C4-2B (cell line): ENCODE measurements at regions not wholly inside any gene's neighbourhood (a gene's known extent, or its start where the extent isn't known, plus 50 kb on each side); places are given as distances from the start of the nearest gene placed in this dataset.

Source experiments
- H3K27ac ChIP-seq: fragments of 450-650 bp; 2 replicates; pipeline ENCODE4 v1.5.1; 2017
- ZFX ChIP-seq: fragments of 450-650 bp; IDR thresholded peaks from 2 replicates; pipeline ENCODE4 v1.6.1; 2017
- TF ChIP-seq, protein P1 (sequence below): fragments of 450-650 bp; conservative IDR thresholded peaks from 2 replicates; pipeline ENCODE4 v1.5.1; 2017; ENCODE audit warnings: mild to moderate bottlenecking

DNA sequence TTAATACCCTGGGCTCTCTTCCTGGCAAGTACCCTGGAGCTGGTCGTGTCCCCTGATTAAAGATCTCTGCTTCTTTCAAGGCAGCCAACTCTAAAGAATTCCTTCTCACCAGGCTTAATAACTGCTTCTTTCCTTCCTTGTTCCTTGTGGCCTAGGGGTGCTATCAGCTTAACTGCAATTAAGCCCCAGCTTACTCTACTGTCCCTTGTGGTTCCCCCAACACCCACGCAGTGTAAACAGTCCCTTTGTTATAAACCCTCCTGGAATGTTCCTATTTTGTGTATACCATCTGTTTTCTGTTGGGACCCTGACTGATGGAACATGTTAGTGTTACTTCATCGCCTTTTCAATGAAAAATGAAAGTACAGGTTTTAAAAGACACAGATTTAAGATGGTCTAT lies 126.4 kb upstream of the KIRREL3 start:
- TF ChIP-seq ZFX, result no peak
- TF ChIP-seq, protein P1, sequence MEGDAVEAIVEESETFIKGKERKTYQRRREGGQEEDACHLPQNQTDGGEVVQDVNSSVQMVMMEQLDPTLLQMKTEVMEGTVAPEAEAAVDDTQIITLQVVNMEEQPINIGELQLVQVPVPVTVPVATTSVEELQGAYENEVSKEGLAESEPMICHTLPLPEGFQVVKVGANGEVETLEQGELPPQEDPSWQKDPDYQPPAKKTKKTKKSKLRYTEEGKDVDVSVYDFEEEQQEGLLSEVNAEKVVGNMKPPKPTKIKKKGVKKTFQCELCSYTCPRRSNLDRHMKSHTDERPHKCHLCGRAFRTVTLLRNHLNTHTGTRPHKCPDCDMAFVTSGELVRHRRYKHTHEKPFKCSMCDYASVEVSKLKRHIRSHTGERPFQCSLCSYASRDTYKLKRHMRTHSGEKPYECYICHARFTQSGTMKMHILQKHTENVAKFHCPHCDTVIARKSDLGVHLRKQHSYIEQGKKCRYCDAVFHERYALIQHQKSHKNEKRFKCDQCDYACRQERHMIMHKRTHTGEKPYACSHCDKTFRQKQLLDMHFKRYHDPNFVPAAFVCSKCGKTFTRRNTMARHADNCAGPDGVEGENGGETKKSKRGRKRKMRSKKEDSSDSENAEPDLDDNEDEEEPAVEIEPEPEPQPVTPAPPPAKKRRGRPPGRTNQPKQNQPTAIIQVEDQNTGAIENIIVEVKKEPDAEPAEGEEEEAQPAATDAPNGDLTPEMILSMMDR, result no peak
- no peak overlapping the region for H3K27ac ChIP-seq

DNA sequence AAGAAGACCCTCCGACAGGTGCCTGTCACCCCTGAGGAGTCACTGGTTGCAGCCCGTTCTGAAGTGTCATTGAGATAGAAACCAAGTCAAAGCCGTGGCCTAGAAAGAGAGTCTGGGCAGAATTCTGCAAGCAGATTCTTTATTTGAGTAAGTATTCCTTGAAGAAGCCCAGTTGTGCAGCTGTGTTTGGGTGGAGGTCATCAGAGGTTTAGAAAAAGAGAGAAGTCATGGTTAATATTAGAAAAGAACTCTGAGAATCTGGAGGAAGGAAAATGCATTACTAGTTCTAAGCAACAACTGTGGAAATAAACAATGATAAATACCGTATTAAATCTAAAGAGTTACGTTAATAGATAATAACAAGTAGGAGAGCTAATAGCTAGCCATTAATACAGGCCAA lies 118.8 kb upstream of the KIRREL3 start:
- TF ChIP-seq ZFX, result no peak
- TF ChIP-seq, protein P1, result no peak
- no peak overlapping the region for H3K27ac ChIP-seq

DNA sequence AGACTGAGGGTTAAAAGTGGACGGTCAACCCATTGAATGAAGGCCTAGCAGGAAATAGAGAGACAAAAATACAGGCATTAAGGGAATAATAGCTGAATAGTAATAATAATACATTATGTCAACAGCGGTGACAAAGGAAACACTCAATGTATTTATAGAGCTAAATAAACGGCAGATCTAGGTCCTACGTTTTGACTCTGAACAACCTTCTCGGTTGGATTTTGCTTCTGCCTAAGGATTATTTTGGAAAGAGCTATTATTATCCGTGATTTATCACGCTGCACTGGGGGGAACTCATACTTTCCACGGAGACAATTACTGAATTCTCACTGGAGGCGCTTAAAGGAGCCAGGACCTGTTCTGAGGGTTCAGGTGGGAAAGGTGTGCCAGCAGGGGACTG lies 118.2 kb upstream of the KIRREL3 start:
- TF ChIP-seq, protein P1, result no peak
- TF ChIP-seq ZFX, result no peak
- no peak overlapping the region for H3K27ac ChIP-seq

DNA sequence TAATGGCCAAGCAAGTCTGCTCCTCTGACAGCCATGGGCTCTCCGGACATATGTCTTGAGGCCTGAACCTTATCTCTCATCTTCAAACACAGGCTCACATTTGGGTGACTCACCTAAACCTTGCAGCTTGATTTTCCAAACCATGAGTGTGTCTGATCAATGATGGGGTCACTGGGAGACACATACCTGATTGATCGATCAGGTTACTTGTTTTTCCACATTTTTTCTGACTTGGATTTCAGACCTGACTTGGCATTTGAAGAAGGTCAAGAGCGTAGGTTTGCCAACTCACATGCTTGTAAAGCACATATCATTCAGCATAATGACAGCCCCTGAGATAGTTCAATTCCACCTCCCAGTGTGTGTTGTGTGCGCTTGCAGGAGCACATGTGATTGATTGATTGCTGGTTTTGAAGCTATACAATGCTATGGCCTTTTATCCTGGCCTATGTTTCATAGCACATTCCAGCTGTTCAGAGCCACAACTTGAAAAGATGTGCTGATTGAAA lies 116.7 kb upstream of the KIRREL3 start:
- H3K27ac ChIP-seq, result no peak overlapping the region
- TF ChIP-seq ZFX, result no peak
- TF ChIP-seq, protein P1, result no peak

DNA sequence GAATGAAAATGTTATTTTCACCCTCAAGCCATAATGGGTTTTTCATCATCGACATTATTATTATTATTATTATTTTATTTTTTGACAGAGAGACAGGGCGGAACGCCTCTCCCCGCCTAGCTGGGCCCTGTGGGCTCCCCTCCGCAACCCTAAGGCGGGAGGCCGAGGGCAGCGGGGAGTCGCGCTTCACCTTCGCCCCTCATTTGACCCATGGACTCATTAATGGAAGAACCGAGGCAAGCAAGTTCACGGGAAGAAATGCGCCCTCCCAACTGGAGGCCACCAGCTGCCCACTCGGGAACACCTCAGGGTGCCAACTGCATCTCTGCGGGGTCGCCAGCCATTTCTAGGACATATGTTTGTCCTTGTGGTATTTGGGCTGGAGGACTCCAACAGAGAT lies 115.3 kb upstream of the KIRREL3 start:
- TF ChIP-seq ZFX, result no peak
- TF ChIP-seq, protein P1, result no peak
- no peak overlapping the region for H3K27ac ChIP-seq

DNA sequence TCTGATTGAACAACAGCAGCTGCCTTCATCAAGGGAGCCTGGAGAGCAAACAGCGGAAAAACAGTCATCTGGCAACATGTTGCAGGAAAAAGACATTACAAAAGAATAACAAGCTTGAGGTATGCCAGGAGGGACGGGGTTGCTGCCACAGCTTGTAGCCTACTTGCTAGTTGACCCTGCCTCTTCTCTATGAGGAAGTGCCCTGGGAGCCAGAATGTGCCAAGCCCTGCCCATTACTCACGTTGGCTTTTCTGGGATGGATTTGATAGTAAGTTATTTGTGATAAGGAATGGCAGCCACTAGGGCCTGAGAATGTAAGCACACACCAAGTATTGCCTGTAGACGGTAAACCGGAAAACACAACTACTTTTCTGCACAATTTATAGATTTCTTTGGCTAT lies 113.5 kb upstream of the KIRREL3 start:
- H3K27ac ChIP-seq, result no peak overlapping the region
- no peak for TF ChIP-seq ZFX
- TF ChIP-seq, protein P1, result no peak

DNA sequence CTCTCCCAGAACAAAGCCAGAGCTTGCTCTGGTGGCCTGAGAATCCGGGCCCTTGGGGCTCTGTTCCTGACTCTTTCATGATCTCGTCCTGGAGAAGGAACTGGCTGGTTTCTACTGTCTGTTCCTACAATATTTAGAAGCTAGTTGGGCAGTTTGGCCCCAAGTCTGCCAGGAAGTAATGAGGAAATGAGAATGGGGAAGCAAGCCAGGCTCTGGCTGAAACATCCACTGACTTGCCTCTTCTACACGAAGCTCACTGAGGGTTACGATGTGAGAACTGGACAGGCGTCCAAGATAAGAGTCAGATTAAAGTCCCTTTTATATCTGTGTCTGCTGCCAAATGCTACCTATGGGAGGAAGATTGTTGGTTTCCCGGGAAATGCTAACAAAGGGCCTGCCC lies 110.0 kb upstream of the KIRREL3 start:
- TF ChIP-seq, protein P1, result no peak
- no peak for TF ChIP-seq ZFX
- H3K27ac ChIP-seq, result no peak overlapping the region
